A549 (cell line): ENCODE measurements at regions not wholly inside any gene's neighbourhood (a gene's known extent, or its start where the extent isn't known, plus 50 kb on each side); places are given as distances from the start of the nearest gene placed in this dataset.

Experiments
- RFX5 ChIP-seq: fragments of 450-650 bp; IDR thresholded peaks from 2 replicates; pipeline ENCODE4 v1.7.1; 2014; ENCODE audit warnings: antibody characterized with exemption, mild to moderate bottlenecking, moderate library complexity
- SREBF2 ChIP-seq: fragments of 450-650 bp; IDR thresholded peaks from 2 replicates; pipeline ENCODE4 v1.6.1; 2014; ENCODE audit warnings: mild to moderate bottlenecking, moderate library complexity
- TF ChIP-seq, protein P1 (sequence below): fragments of >200 bp; sonication (Bioruptor Twin); formaldehyde crosslinking; IDR thresholded peaks from 3 replicates; pipeline ENCODE4 v1.5.1; 2016
- TF ChIP-seq, protein P2 (sequence below): fragments of 250-450 bp; sonication (Bioruptor Pico); IDR thresholded peaks from 2 replicates; pipeline ENCODE4 v1.5.0; 2021; ENCODE audit warnings: mild to moderate bottlenecking, moderate library complexity, borderline replicate concordance

DNA sequence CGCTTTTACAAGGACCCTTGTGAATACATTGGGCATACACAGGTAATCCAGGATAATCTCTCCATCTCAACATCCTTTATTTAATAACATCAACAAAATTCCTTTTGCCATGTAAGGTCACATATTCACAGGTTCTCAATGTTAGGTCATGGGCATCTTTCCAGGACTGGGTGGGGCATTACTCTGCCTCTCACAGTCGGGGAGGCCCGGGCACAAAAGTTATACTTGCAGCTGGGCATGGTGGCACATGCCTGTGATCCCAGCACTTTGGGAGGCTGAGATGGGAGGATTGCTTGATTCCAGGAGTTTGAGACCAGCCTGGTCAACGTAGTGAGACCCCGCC, 93.7 kb upstream of the AP1S2 start:
- TF ChIP-seq SREBF2 (no peak), RFX5 (no peak)
- TF ChIP-seq, protein P1, sequence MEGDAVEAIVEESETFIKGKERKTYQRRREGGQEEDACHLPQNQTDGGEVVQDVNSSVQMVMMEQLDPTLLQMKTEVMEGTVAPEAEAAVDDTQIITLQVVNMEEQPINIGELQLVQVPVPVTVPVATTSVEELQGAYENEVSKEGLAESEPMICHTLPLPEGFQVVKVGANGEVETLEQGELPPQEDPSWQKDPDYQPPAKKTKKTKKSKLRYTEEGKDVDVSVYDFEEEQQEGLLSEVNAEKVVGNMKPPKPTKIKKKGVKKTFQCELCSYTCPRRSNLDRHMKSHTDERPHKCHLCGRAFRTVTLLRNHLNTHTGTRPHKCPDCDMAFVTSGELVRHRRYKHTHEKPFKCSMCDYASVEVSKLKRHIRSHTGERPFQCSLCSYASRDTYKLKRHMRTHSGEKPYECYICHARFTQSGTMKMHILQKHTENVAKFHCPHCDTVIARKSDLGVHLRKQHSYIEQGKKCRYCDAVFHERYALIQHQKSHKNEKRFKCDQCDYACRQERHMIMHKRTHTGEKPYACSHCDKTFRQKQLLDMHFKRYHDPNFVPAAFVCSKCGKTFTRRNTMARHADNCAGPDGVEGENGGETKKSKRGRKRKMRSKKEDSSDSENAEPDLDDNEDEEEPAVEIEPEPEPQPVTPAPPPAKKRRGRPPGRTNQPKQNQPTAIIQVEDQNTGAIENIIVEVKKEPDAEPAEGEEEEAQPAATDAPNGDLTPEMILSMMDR: no peak
- TF ChIP-seq, protein P2, sequence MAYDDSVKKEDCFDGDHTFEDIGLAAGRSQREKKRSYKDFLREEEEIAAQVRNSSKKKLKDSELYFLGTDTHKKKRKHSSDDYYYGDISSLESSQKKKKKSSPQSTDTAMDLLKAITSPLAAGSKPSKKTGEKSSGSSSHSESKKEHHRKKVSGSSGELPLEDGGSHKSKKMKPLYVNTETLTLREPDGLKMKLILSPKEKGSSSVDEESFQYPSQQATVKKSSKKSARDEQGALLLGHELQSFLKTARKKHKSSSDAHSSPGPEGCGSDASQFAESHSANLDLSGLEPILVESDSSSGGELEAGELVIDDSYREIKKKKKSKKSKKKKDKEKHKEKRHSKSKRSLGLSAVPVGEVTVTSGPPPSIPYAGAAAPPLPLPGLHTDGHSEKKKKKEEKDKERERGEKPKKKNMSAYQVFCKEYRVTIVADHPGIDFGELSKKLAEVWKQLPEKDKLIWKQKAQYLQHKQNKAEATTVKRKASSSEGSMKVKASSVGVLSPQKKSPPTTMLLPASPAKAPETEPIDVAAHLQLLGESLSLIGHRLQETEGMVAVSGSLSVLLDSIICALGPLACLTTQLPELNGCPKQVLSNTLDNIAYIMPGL (CRISPR knock-in tag): no peak
